WTC11 (cell line): ENCODE measurements at regions not wholly inside any gene's neighbourhood (a gene's known extent, or its start where the extent isn't known, plus 50 kb on each side); places are given as distances from the start of the nearest gene placed in this dataset.

ENCODE experiments used
- CBFB ChIP-seq: sonication (generic); formaldehyde crosslinking; IDR thresholded peaks from 2 replicates; pipeline ENCODE4 v1.8.1; 2022; ENCODE audit warnings: mild to moderate bottlenecking, low read depth, missing genetic modification reagents
- CTCF ChIP-seq: fragments of 200-600 bp; IDR thresholded peaks from 2 replicates; pipeline ENCODE4 v1.8.0; 2022; ENCODE audit warnings: antibody characterized with exemption
- NFE2L1 ChIP-seq: sonication (generic); formaldehyde crosslinking; IDR thresholded peaks from 2 replicates; pipeline ENCODE4 v1.8.1; 2023; ENCODE audit warnings: missing genetic modification reagents
- NFYB ChIP-seq: sonication (generic); formaldehyde crosslinking; conservative IDR thresholded peaks from 2 replicates; pipeline ENCODE4 v1.8.0; 2022; ENCODE audit warnings: low read depth, missing genetic modification reagents
- NR2C2 ChIP-seq: sonication (generic); formaldehyde crosslinking; IDR thresholded peaks from 2 replicates; pipeline ENCODE4 v1.8.0; 2022; ENCODE audit warnings: mild to moderate bottlenecking, missing genetic modification reagents
- ZNF138 ChIP-seq: sonication (generic); formaldehyde crosslinking; conservative IDR thresholded peaks from 2 replicates; pipeline ENCODE4 v1.8.1; 2022; ENCODE audit warnings: mild to moderate bottlenecking, moderate library complexity, missing genetic modification reagents

GRCh38 chr20:51266353-51266752 lies 243.4 kb upstream of the KCNG1 start:
- no peak for TF ChIP-seq CTCF
- no peak for TF ChIP-seq NFYB (CRISPR knock-in tag)
- no peak for TF ChIP-seq NR2C2 (CRISPR knock-in tag)
- TF ChIP-seq ZNF138 (CRISPR knock-in tag): no peak
- TF ChIP-seq NFE2L1 (CRISPR knock-in tag): no peak
- TF ChIP-seq CBFB (CRISPR knock-in tag): no peak
